HG02884 (cell line): ENCODE measurements at regions not wholly inside any gene's neighbourhood (a gene's known extent, or its start where the extent isn't known, plus 50 kb on each side); places are given as distances from the start of the nearest gene placed in this dataset.
"Not testable (repeated sequence)": the region's sequence is repeated elsewhere in the genome, so short reads cannot be mapped to it uniquely, and the experiment has no call there.

Experiments
- ATAC-seq: cut with Tn5 transposase; IDR thresholded peaks from one replicate; pipeline ENCODE4 v1.9.1; 2021; ENCODE audit warnings: mild to moderate bottlenecking, moderate library complexity; ENCODE audit not compliant: unreplicated experiment

- ATAC-seq: no peak
These were observed 155.5 kb downstream of the MTX2 start for GRCh38 chr2:176424746-176425145.

GRCh38 chr2:176427549-176427948 lies 158.3 kb downstream of the MTX2 start:
- ATAC-seq: no peak

- not testable (repeated sequence) for ATAC-seq
These were observed 159.8 kb downstream of the MTX2 start for GRCh38 chr2:176428944-176429469.

- ATAC-seq: no peak
These were observed 163.2 kb downstream of the MTX2 start for GRCh38 chr2:176432434-176432833.

- ATAC-seq: no peak
These were observed 166.5 kb downstream of the MTX2 start for GRCh38 chr2:176435729-176436128.

- ATAC-seq: no peak
These were observed 174.7 kb downstream of the MTX2 start for GRCh38 chr2:176443946-176444345.

GRCh38 chr2:176445956-176446355 lies 176.7 kb downstream of the MTX2 start:
- ATAC-seq: no peak

- ATAC-seq: no peak
These were observed 177.6 kb downstream of the MTX2 start for GRCh38 chr2:176446718-176447414.

GRCh38 chr2:176447616-176448015 lies 178.4 kb downstream of the MTX2 start:
- ATAC-seq: no peak

- no peak for ATAC-seq
These were observed 180.6 kb downstream of the MTX2 start for GRCh38 chr2:176449852-176450251.

- no peak for ATAC-seq
These were observed 184.5 kb downstream of the MTX2 start for GRCh38 chr2:176453784-176454183.

- no peak for ATAC-seq
These were observed 185.9 kb downstream of the MTX2 start for GRCh38 chr2:176454893-176455815.

GRCh38 chr2:176455816-176456291 lies 186.6 kb downstream of the MTX2 start:
- ATAC-seq: no peak

GRCh38 chr2:176457481-176457880 lies 188.2 kb downstream of the MTX2 start:
- ATAC-seq: no peak

GRCh38 chr2:176461098-176461808 lies 192.0 kb downstream of the MTX2 start:
- ATAC-seq: no peak

- no peak for ATAC-seq
These were observed 192.8 kb downstream of the MTX2 start for GRCh38 chr2:176461809-176462670.

GRCh38 chr2:176463546-176463945 lies 194.3 kb downstream of the MTX2 start:
- ATAC-seq: no peak

GRCh38 chr2:176464886-176465564 lies 195.8 kb downstream of the MTX2 start:
- no peak for ATAC-seq

- no peak for ATAC-seq
These were observed 197.7 kb downstream of the MTX2 start for GRCh38 chr2:176466918-176467452.
